HepG2 (cell line): ENCODE measurements at regions not wholly inside any gene's neighbourhood (a gene's known extent, or its start where the extent isn't known, plus 50 kb on each side); places are given as distances from the start of the nearest gene placed in this dataset.

Source experiments
- ATAC-seq: fragments of 200-7000 bp; cut with Tn5 transposase; 3 replicates; pipeline ENCODE4 v1.9.1; 2020; ENCODE audit warnings: mild to moderate bottlenecking, moderate library complexity
- BruUV-seq: library from RNA; stranded (reverse); fragments of 400-500 nt; replicated peaks from 2 replicates; lab custom pipeline; 2021; lab: Mats Ljungman, UMichigan
- CTCF ChIA-PET: fragments of 300-600 bp; formaldehyde crosslinking; extraction: SDS; loops from one replicate; lab custom pipeline; 2021; ENCODE audit warnings: low total read pairs, inconsistent platforms, low intra/inter-chr PET ratio; lab: Yijun Ruan, JAX
- POLR2A ChIA-PET: fragments of 350-600 bp; sonication (Branson Sonifier 250); formaldehyde crosslinking; loops from one replicate; lab custom pipeline; 2020; ENCODE audit warnings: antibody characterized with exemption, inconsistent platforms; lab: Yijun Ruan, JAX
- DNase-seq: peaks from one replicate; pipeline ENCODE4 v3.0.0-alpha.2; 2015; ENCODE audit warnings: low spot score
- FAIRE-seq: peaks from 3 replicates; lab custom pipeline; 2011; peaks lifted over from hg19 to GRCh38; lab: Jason Lieb, UNC
- H2AFZ ChIP-seq: one replicate; pipeline ENCODE4 v1.6.1; 2011; ENCODE audit warnings: low read length, inconsistent platforms
- H3K27ac ChIP-seq: fragments of 300-600 bp; 3 replicates; pipeline ENCODE4 v1.8.0; 2011; ENCODE audit warnings: mixed run types, mild to moderate bottlenecking, mixed read lengths, low read length, inconsistent platforms; ENCODE audit not compliant: insufficient read depth; ENCODE audit errors: extremely low read length
- H3K27me3 ChIP-seq, 2 experiments: fragments of 200-600 bp in 1 of 2; 2 replicates in 1 of 2; 3 replicates in 1 of 2; pipeline versions ENCODE4 v1.6.0 to v1.8.0; 2011; ENCODE audit warnings: low read length in 2 of 2, mild to moderate bottlenecking in 2 of 2, moderate library complexity in 2 of 2, inconsistent platforms in 1 of 2; ENCODE audit not compliant: insufficient read depth in 2 of 2, control insufficient read depth in 1 of 2
- H3K36me3 ChIP-seq, 2 experiments: fragments of 200-600 bp in 1 of 2; replicated peaks in 1 of 2; 2 replicates in 1 of 2; 3 replicates in 1 of 2; pipeline versions ENCODE4 v1.5.1 to v1.8.0; 2011; ENCODE audit warnings: low read length in 2 of 2, inconsistent platforms in 1 of 2; ENCODE audit not compliant: insufficient read depth in 2 of 2, control insufficient read depth in 1 of 2
- H3K4me1 ChIP-seq: 2 replicates; pipeline ENCODE4 v1.5.1; 2012; ENCODE audit warnings: low read length, inconsistent platforms; ENCODE audit not compliant: insufficient read depth
- H3K4me2 ChIP-seq: 2 replicates; pipeline ENCODE4 v1.6.0; 2011; ENCODE audit warnings: low read depth, low read length, inconsistent platforms
- H3K4me3 ChIP-seq, 3 experiments: fragments of 200-600 bp in 1 of 3; sonication (generic), shearing (Covaris generic) in 1 of 3; replicated peaks in 1 of 3; 2 replicates each; pipeline ENCODE4 v1.5.1; 2011 to 2016; ENCODE audit warnings: low read length in 3 of 3, inconsistent platforms in 2 of 3, low read depth in 2 of 3, mild to moderate bottlenecking in 2 of 3, control low read depth in 1 of 3, mixed read lengths in 1 of 3; ENCODE audit not compliant: insufficient read depth in 1 of 3
- H3K79me2 ChIP-seq: one replicate; pipeline ENCODE4 v1.6.1; 2011; ENCODE audit warnings: low read length, inconsistent platforms; ENCODE audit not compliant: insufficient read depth
- H3K9ac ChIP-seq: 2 replicates; pipeline ENCODE4 v1.6.0; 2011; ENCODE audit warnings: mild to moderate bottlenecking, low read depth, low read length, inconsistent platforms; ENCODE audit not compliant: insufficient read depth
- H3K9me3 ChIP-seq: 2 replicates; pipeline ENCODE4 v1.5.1; 2012; ENCODE audit warnings: mild to moderate bottlenecking, low read length
- H4K20me1 ChIP-seq: 2 replicates; pipeline ENCODE4 v1.6.0; 2011; ENCODE audit warnings: inconsistent platforms, mild to moderate bottlenecking, low read length, moderate library complexity; ENCODE audit not compliant: insufficient read depth
- FOXC1 ChIP-seq: sonication (generic); formaldehyde crosslinking; IDR thresholded peaks from 2 replicates; pipeline ENCODE4 v1.8.0; 2022; ENCODE audit warnings: mild to moderate bottlenecking, missing genetic modification reagents, borderline replicate concordance
- KDM4B ChIP-seq: sonication (generic); formaldehyde crosslinking; IDR thresholded peaks from 2 replicates; pipeline ENCODE4 v1.4.0; 2020; ENCODE audit warnings: missing genetic modification reagents
- KLF6 ChIP-seq: IDR thresholded peaks from 2 replicates; pipeline ENCODE4 v1.8.0; 2016; ENCODE audit warnings: missing biosample characterization, missing genetic modification reagents
- RAD21 ChIP-seq: fragments of 450-650 bp; formaldehyde crosslinking; IDR thresholded peaks from 2 replicates; pipeline ENCODE4 v1.5.0; 2020; ENCODE audit warnings: mild to moderate bottlenecking
- REXO4 ChIP-seq: sonication (generic); formaldehyde crosslinking; IDR thresholded peaks from 2 replicates; pipeline ENCODE4 v1.8.0; 2022; ENCODE audit warnings: missing genetic modification reagents, mild to moderate bottlenecking, borderline replicate concordance
- SOX13 ChIP-seq, 3 experiments: fragments of 450-650 bp in 1 of 3; sonication (generic) in 1 of 3; formaldehyde crosslinking in 1 of 3; IDR thresholded peaks in 2 of 3; conservative IDR thresholded peaks in 1 of 3; 2 replicates each; pipeline versions ENCODE4 v1.5.0 to v1.6.1; 2016 to 2020; ENCODE audit warnings: antibody characterized with exemption in 1 of 3, mild to moderate bottlenecking in 1 of 3, missing compliant biosample characterization in 1 of 3, missing genetic modification reagents in 1 of 3, moderate library complexity in 1 of 3
- ZNF510 ChIP-seq: sonication (generic); formaldehyde crosslinking; IDR thresholded peaks from 2 replicates; pipeline ENCODE4 v1.4.0; 2020; ENCODE audit warnings: low read depth, mild to moderate bottlenecking, missing genetic modification reagents
- ZNF747 ChIP-seq: sonication (generic); formaldehyde crosslinking; IDR thresholded peaks from 2 replicates; pipeline ENCODE4 v1.8.1; 2023; ENCODE audit warnings: missing genetic modification reagents, mild to moderate bottlenecking, borderline replicate concordance
- ZNF891 ChIP-seq: sonication (generic); formaldehyde crosslinking; IDR thresholded peaks from 2 replicates; pipeline ENCODE4 v1.5.0; 2020; ENCODE audit warnings: mild to moderate bottlenecking, missing genetic modification reagents
- WGBS: methylation state at CpG from one replicate; pipeline ENCODE4 v1.1.6; 2017; ENCODE audit warnings: low lambda C conversion rate; 5-methylcytosine and 5-hydroxymethylcytosine counted together
- in situ Hi-C: cut with HindIII; loops from 2 replicates; pipeline ENCODE4 v1.10.0; 2017; ENCODE audit warnings: low pct_unique_long_range_greater_than_20kb; ENCODE audit not compliant: extremely low pct_ligation_motif_present
- intact Hi-C: fragments of 100-400 bp; cut with micrococcal nuclease; formaldehyde crosslinking; loops from one replicate; pipeline ENCODE4 v1.10.0; 2022; ENCODE audit not compliant: unreplicated experiment
- TF ChIP-seq, protein P1 (sequence below): IDR thresholded peaks from 2 replicates; pipeline ENCODE4 v1.6.1; 2016; ENCODE audit warnings: low read depth
- TF ChIP-seq, protein P2 (sequence below): sonication (generic); formaldehyde crosslinking; IDR thresholded peaks from 2 replicates; pipeline ENCODE4 v1.9.0; 2021; ENCODE audit warnings: missing genetic modification reagents, borderline replicate concordance

DNA sequence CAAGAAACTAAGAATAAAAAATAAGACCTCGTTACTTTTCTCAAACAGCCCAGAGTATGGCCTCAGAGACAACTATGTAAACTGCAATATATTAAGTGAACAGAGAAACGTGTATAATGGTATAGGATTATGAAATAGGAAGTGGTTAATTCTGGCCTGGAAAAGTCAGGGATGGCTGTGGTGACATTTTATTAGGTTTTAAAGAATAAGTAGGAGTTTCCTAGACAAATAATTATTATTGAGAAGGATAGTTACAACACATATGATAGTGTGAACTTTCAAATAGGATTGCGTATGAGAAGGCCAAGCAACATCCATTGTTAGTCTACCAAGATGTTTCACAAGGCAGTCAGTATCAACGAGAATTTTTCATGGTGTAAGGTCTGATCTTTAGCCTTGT is 244.1 kb downstream of the LPIN1 start:
- no peak overlapping the region for H2AFZ ChIP-seq
- no peak for DNase-seq
- no peak overlapping the region for H3K27ac ChIP-seq
- no peaks in the 10 kb centered on the region for H3K4me1 ChIP-seq
- ChIA-PET CTCF (no interaction called here), POLR2A (no interaction called here)
- 21% methylated on average over 4 of the region's 4 CpGs for WGBS
- H3K27me3 ChIP-seq, result no peaks in the 10 kb centered on the region
- H3K4me2 ChIP-seq, result no peak overlapping the region
- intact Hi-C loops, result no loop called here
- no TSS peak for BruUV-seq
- no peaks in the 10 kb centered on the region for H3K36me3 ChIP-seq
- H3K79me2 ChIP-seq, result no peaks in the 10 kb centered on the region
- in situ Hi-C loops, result no loop called here
- no peak overlapping the region for H3K9ac ChIP-seq
- FAIRE-seq, result no peak
- ATAC-seq, result no peak
- H3K4me3 ChIP-seq, result no peak overlapping the region
- no peaks in the 10 kb centered on the region for H4K20me1 ChIP-seq
- no peak for TF ChIP-seq ZNF747 (CRISPR knock-in tag)
- no peak for TF ChIP-seq KLF6 (CRISPR knock-in tag)
- TF ChIP-seq SOX13 (IDR thresholded peaks at IDR 0.05), result no peak
- no peak for TF ChIP-seq SOX13 (CRISPR knock-in tag; conservative IDR thresholded peaks at IDR 0.05 in 1 of 2, IDR thresholded peaks at IDR 0.05 in 1 of 2)
- TF ChIP-seq, protein P1, sequence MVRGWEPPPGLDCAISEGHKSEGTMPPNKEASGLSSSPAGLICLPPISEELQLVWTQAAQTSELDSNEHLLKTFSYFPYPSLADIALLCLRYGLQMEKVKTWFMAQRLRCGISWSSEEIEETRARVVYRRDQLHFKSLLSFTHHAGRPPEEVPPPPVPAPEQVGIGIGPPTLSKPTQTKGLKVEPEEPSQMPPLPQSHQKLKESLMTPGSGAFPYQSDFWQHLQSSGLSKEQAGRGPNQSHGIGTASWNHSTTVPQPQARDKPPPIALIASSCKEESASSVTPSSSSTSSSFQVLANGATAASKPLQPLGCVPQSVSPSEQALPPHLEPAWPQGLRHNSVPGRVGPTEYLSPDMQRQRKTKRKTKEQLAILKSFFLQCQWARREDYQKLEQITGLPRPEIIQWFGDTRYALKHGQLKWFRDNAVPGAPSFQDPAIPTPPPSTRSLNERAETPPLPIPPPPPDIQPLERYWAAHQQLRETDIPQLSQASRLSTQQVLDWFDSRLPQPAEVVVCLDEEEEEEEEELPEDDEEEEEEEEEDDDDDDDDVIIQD (CRISPR knock-in tag), result no peak
- no peak for TF ChIP-seq FOXC1
- TF ChIP-seq, protein P2, sequence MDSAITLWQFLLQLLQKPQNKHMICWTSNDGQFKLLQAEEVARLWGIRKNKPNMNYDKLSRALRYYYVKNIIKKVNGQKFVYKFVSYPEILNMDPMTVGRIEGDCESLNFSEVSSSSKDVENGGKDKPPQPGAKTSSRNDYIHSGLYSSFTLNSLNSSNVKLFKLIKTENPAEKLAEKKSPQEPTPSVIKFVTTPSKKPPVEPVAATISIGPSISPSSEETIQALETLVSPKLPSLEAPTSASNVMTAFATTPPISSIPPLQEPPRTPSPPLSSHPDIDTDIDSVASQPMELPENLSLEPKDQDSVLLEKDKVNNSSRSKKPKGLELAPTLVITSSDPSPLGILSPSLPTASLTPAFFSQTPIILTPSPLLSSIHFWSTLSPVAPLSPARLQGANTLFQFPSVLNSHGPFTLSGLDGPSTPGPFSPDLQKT (CRISPR knock-in tag), result no peak
- TF ChIP-seq KDM4B (CRISPR knock-in tag), result no peak
- no peak for TF ChIP-seq RAD21 (CRISPR knock-in tag)
- TF ChIP-seq ZNF891 (CRISPR knock-in tag), result no peak
- TF ChIP-seq ZNF510, result no peak
- no peak for TF ChIP-seq REXO4 (CRISPR knock-in tag)
- H3K9me3 ChIP-seq, result no peaks in the 10 kb centered on the region
